DMS79 (cell line): ENCODE measurements at regions not wholly inside any gene's neighbourhood (a gene's known extent, or its start where the extent isn't known, plus 50 kb on each side); places are given as distances from the start of the nearest gene placed in this dataset.
"Not testable (repeated sequence)": the region's sequence is repeated elsewhere in the genome, so short reads cannot be mapped to it uniquely, and the experiment has no call there.

Source experiments
- DNase-seq: peaks from one replicate; lab custom pipeline; 2025; lab: John Stamatoyannopoulos, UW

DNA sequence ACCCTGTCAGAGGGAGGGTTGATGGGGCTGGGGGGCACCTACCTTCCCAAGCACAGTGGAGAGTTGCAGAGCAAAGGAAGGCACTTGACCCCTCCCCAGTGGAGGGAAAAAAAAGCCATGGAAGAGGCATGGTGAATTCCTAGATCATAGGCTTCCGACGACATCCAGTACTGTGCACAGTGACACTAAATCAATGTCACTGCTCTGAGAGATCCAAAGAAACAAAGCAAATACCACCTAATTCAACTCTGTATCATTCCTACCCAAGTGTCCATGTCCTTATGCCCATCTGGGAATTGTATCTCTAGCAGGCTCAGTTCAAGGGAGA lies 344.2 kb upstream of the NCAM1 start:
- DNase-seq: no peak

- no peak for DNase-seq
Measured at GRCh38 chr11:112617977-112618826, 343.0 kb upstream of the NCAM1 start.

DNA sequence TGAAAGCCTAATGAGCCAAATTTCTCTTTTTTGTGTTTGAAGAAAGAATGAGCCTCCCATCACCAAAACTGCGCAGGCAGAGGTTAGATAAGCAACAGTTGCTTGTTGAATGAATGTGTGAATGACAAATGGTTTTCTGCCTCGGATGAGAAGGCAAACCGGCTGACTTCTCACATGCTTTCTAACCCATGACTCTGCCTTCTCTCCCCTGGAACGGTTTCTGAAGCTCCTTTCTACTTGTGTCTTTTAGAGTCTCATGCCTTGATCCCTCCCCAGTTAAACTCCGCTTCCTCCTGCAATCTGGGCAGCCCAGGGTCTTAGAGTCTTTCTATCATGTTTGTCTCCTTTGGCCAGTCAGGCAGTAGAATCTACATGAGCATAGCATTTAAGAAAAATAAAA lies 342.1 kb upstream of the NCAM1 start:
- no peak for DNase-seq

GRCh38 chr11:112620621-112621394 lies 340.4 kb upstream of the NCAM1 start:
- no peak for DNase-seq

GRCh38 chr11:112623057-112623456 lies 338.2 kb upstream of the NCAM1 start:
- DNase-seq: no peak

- no peak for DNase-seq
Measured at GRCh38 chr11:112624431-112624830, 336.8 kb upstream of the NCAM1 start.

DNA sequence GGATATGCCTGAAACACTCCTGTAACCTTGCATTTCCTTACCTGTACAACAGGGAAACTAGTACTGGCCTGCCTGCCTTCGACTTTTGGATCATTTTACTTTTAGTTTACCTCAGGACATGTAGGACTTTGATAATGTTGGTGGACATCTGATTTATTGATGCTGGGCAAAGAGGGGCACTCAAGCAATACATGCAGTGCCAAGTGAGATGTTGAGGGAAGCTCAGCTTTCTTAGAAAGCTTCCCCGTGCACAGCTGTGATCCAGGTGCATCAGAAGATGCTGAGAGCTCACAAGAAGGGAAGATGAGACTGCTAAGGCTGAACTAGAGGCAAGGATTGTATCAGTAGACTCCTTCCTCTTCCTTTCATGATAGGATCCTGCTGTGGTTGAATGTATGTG lies 336.2 kb upstream of the NCAM1 start:
- DNase-seq: not testable (repeated sequence)

- peak; percentile 57 for DNase-seq
Measured at GRCh38 chr11:112625814-112626213, 335.4 kb upstream of the NCAM1 start.

DNA sequence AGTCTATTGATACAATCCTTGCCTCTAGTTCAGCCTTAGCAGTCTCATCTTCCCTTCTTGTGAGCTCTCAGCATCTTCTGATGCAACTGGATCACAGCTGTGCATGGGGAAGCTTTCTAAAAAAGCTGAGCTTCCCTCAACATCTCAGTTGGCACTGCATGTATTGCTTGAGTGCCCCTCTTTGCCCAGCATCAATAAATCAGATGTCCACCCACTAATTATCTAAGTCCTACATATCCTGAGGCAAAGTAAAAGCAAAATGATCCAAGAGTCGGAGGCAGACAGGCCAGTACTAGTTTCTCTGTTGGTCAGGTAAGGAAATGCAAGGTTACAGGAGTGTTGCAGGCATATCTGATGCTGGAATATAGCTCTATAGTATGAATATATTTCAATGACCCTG lies 334.5 kb upstream of the NCAM1 start:
- no peak for DNase-seq

DNA sequence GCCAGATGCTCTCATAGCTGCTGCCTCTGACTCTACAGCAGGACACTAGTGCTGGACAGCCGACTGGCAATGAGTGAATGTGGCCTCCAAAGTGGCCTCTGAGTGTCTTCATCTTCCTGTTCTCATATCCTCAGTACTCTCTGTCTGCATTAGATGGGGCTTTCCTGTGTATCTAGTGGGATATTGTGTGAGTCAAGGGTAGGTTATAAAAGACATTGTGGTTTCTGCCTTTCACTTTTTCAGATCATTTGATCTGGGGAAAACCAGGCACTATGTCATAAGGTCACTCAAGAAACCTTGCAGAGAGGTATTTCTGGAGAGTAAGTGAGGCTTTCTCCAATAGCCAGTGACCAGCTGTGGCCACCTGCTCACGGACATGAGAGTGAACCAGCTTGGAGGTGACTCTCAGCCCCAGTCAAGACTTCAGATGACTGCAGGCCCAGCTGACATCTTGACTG lies 333.6 kb upstream of the NCAM1 start:
- DNase-seq: no peak

DNA sequence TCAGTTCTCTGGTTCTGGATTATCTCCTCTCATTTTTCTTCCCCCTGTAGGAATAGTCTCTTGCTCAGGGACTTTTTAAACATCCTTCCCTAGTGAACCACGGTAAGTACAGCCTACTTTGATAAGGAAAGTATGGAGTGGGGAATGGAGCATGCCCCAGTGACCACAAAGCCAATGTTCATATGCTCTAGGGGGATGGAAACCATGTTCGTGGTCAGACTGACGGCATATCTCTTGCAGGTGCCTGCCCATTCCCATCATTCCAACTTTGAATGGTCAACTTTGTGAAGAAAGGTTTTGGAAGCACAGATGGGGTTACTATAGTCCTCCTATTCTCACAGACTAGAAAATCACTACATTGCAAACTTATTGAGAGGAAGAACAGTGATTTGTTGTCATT lies 332.5 kb upstream of the NCAM1 start:
- no peak for DNase-seq

- DNase-seq: no peak
Measured at GRCh38 chr11:112630496-112630895, 330.7 kb upstream of the NCAM1 start.

DNA sequence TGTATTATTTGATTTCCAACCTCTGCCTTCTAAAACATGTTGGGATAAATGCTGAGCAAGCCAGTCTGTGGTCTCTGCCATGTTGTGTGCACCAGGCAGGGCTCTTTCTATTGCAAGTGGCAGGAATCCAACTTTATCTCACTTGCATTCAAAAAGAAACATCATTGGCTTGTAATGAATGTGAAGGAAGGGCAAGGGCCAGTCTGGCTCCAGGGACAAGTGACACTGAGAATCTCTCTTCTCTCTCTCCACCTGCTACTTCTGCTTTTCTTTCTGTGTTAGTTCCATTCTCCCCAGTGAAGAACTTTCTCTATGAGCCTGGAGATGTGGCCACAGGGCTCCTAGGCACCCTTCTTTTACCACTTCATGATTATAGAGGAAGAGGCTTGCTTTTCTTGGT lies 329.9 kb upstream of the NCAM1 start:
- no peak for DNase-seq

DNA sequence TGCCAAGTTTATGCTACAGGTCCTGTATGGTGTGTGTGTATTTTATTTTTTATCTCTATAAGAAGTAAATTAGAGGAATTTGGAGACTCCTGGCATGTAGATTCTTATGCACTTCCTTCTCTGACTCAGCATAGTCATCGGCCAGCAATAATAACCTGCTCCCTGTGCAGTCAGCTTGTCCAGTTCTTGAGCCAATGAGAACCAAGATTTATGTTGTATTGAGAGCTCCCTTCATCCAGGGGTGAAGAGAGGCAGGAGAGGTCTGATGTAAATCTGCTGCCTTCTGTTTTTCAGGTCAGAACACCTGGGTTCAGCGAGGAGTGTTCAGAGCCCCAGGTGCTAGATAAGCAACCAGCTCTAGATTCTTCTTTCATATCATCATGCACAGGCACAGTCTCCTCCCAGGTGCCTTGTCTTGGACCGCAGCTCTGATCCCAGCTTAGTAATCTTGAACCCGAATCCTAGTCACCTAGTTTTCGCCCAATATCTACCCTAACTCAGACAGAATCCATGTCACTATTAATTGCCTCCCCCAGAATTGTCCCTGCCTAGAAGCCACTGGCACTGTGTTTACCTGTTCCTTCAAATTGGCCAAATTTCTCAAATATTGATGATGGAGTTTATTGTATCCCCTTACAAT lies 328.2 kb upstream of the NCAM1 start:
- DNase-seq: no peak

DNA sequence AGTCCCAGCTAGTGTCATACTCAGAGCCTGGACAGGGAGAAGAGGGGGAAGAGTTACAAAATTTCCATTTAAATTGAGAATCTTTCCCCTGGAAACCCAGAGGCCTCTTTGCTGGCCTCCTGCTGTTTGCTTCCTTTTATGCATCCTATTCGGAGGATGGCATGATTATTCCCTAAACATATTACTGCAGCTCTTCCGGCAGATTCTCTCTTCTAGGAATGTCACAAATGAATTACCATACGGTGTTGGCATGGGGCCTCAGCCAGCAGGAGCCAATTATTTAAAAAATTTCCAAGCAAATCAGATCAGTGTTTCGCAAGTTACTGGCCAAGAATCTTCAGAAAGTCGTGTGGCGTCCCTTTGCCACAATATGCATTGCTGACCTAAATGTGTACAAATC lies 326.7 kb upstream of the NCAM1 start:
- no peak for DNase-seq

DNA sequence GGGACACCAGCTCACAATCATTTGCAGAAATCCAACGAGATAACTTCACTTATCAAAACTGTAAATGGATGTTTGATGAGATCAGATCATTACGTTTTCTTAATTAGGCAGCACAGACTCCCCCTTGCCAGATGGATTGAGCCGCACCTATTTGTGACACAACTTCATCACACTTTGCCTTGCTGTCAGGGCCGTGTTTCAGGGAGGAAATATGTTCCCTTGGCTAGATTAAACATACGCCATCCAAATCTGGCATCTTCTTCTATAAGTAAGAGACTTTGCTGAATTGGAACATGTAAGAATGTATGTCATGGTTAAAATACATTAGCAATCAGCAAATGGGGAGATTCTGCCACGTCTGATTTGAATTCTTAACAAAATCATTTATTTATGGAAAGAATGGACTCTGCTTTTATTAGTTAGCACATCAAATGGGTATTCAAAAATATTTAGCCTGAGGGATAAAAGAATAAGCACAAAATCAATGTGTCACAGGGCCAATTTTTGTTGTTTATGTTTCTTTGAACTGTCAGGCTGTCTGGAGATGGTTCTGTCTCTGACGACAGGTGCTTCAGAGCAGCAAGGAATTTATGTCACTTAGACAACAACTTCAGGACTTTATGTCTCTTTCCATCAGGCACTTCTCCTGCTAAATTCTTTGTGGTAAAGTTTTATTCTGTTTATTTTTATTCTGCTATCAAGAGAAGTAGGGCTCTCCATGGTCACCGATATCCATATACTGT lies 326.1 kb upstream of the NCAM1 start:
- DNase-seq: no peak

GRCh38 chr11:112637076-112637475 lies 324.1 kb upstream of the NCAM1 start:
- DNase-seq: no peak

- DNase-seq: no peak
Measured at GRCh38 chr11:112637876-112638275, 323.3 kb upstream of the NCAM1 start.

DNA sequence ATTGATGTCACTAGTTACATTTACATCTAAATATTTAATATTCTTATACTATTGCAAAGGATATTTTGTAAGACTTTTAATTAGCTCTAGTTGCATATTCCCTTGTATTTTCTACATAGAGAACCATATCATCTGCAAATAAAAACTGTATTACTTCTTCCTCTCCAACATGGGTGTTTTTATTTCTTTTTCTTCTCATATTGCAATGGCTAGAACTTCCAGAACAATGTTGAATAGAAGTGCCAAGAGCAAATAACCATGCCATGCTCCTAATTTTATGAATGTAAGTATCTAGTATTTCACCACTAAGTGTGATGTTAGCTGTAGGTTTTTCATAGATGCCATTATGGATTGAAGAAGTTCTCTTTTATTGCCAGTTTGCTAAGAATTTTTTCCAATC lies 321.8 kb upstream of the NCAM1 start:
- no peak for DNase-seq

DNA sequence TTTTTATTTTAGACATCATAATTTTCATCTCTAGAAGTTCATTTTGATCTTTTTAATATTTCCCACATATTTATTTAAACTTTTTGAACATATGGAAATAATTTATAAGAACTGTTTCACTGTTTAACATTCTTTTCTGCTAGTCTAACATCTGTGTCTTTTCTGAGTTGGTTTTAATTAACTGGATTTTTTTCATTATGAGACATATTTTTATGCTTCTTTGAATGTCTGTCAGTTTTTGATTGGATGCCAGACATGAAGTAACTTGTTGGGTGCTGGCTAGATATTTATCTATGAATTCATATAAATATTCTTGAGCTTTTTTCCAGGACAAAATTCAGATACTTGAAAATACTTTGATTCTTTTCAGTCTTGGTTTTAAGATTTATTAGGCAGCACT lies 317.8 kb upstream of the NCAM1 start:
- no peak for DNase-seq

DNA sequence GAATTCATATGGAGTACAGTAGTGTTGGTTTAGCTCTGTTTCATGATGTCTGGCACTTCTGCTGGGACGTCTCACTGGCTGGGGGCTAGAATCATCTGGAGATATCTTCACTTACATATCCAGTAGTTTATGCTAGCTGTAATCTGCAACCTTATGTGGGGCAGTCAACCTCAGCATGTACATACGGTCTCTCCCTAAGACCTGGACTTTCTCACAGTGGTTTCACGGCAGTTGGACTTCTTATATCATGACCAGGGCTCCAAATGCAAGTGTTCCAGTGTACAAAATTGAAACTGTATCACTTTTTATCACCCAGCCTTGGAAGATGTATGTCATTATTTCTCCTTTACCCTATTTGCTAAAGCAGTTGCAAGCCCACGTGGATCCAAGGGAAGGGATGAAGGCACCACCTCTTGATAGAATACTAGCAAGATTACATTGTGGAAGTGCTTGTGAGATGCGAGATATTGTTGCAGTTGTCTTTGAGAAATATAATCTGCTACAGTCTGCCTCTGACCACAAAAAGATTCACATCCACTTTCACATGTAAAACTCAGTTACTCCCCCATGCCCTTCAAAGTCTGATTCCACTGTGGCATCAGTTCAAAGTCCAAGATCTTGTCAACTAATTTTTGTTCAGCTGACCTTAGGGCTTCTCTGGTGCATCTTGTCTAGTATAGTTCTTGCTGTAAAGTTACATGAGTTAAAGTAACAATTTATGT lies 316.6 kb upstream of the NCAM1 start:
- DNase-seq: no peak

DNA sequence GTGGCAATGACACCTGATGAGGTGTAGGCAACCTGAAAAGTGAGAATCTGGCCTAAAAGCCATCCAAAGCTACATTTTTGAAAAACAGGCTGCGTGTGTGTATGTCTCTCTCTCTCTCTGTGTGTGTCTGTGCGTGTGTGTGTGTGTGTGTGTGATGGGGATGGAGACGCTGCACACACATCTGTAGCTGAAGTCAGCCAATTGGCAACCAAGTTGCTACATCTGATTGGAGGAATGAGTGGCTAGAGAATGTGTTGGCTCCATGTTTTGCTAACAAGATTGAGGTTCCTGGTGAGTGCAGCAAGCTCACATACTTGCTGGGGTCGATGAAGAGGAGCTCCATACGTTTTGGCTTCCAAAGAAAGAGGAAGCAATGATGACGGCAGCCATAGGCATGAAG lies 311.4 kb upstream of the NCAM1 start:
- no peak for DNase-seq
